ENCODE measurements at regions not wholly inside any gene's neighbourhood (a gene's known extent, or its start where the extent isn't known, plus 50 kb on each side); places are given as distances from the start of the nearest gene placed in this dataset.

GRCh38 chr2:60047347-60047746 lies 506.1 kb downstream of the BCL11A start:
- Histone ChIP-seq H3K4me3 (no peak overlapping the region), H3K36me3 (ENCODE audit: low read depth) (no peaks in the 10 kb centered on the region), H3K9me3 (no peaks in the 10 kb centered on the region), H3K4me1 (ENCODE audit: low read depth) (no peaks in the 10 kb centered on the region)
- DNase-seq (no peak), ATAC-seq (no peak)
- intact Hi-C loops (cut with DNase I, micrococcal nuclease), result no loop called here
- TF ChIP-seq CTCF (IDR thresholded peaks at IDR 0.05), result no peak

- Histone ChIP-seq H3K4me3 (no peak overlapping the region), H3K4me1 (ENCODE audit: low read depth) (no peaks in the 10 kb centered on the region), H3K36me3 (ENCODE audit: low read depth) (no peaks in the 10 kb centered on the region), H3K9me3 (no peaks in the 10 kb centered on the region)
- DNase-seq (no peak), ATAC-seq (no peak)
- no peak for TF ChIP-seq CTCF (IDR thresholded peaks at IDR 0.05)
- intact Hi-C loops (cut with DNase I, micrococcal nuclease), result no loop called here
These were observed 506.9 kb downstream of the BCL11A start for GRCh38 chr2:60046529-60046928.

- intact Hi-C loops (cut with DNase I, micrococcal nuclease), result no loop called here
These were observed 508.0 kb downstream of the BCL11A start for GRCh38 chr2:60045456-60045855.

DNA sequence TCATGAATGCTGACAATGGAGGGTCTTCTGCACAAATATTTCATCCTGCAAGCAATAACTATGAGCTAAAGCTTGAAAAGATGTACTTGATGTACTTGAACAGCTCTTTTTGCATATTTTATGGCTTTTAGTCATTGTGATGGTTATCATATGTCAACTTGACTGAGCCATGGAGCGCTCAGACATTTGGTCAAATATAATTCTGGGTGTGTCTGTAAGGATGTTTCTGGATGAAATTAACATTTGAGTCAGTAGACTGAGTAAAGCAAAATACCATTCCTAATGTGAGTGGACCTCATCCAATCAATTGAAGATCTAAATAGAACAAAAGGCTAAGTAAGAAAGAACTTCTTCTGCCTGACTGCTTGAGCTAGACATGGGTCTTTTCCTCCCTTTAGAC lies 509.0 kb downstream of the BCL11A start:
- intact Hi-C loops (cut with DNase I, micrococcal nuclease), result no loop called here
- peak; percentile 35 for ATAC-seq
- no peak for TF ChIP-seq CTCF (IDR thresholded peaks at IDR 0.05)
- Histone ChIP-seq H3K4me1 (ENCODE audit: low read depth) (no peaks in the 10 kb centered on the region), H3K9me3 (no peaks in the 10 kb centered on the region), H3K4me3 (no peak overlapping the region), H3K36me3 (ENCODE audit: low read depth) (no peaks in the 10 kb centered on the region)
- DNase-seq, result no peak

More at GRCh38 chr2:60045456-60045855, 508.0 kb downstream of the BCL11A start:
- Histone ChIP-seq H3K9me3 (no peaks in the 10 kb centered on the region), H3K4me1 (ENCODE audit: low read depth) (no peaks in the 10 kb centered on the region), H3K36me3 (ENCODE audit: low read depth) (no peaks in the 10 kb centered on the region), H3K4me3 (no peak overlapping the region)
- DNase-seq (no peak), ATAC-seq (no peak)
- no peak for TF ChIP-seq CTCF (IDR thresholded peaks at IDR 0.05)

GRCh38 chr2:60042023-60042422 lies 511.4 kb downstream of the BCL11A start:
- DNase-seq (peak in 1 of 3 donors; percentile 10), ATAC-seq (peak; percentile 51)
- Histone ChIP-seq H3K4me3 (no peak overlapping the region), H3K9me3 (no peaks in the 10 kb centered on the region), H3K4me1 (ENCODE audit: low read depth) (no peaks in the 10 kb centered on the region), H3K36me3 (ENCODE audit: low read depth) (no peaks in the 10 kb centered on the region)
- intact Hi-C loops (cut with DNase I, micrococcal nuclease), result no loop called here
- TF ChIP-seq CTCF (IDR thresholded peaks at IDR 0.05), result no peak

DNA sequence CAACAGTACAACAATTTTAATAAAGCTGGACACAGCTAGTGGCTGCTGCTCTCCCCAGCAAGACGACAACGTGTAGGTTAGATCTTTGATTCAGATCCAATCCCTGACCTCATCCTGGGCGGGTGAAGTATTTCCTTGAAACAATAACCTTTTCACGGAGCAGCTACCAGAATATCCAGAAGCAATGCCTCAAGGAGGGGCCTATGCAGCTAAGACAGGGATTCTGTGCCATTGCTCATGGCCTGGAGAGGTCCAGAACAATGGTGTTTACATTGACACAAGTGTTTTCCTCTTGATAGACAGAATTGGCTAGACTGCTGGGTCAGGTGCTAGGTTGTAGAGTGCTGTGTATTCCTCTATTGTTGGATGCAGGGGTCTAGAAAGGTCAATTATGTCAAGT lies 520.1 kb downstream of the BCL11A start:
- Histone ChIP-seq H3K4me1 (ENCODE audit: low read depth) (no peaks in the 10 kb centered on the region), H3K9me3 (no peaks in the 10 kb centered on the region), H3K36me3 (ENCODE audit: low read depth) (no peaks in the 10 kb centered on the region), H3K4me3 (no peak overlapping the region)
- TF ChIP-seq CTCF (IDR thresholded peaks at IDR 0.05), result no peak
- intact Hi-C loops (cut with DNase I, micrococcal nuclease), result no loop called here
- DNase-seq, result no peak
- peak; percentile 28 for ATAC-seq
